Sigmoid colon (tissue), 4 donors: ENCODE measurements at regions not wholly inside any gene's neighbourhood (a gene's known extent, or its start where the extent isn't known, plus 50 kb on each side); places are given as distances from the start of the nearest gene placed in this dataset.

ENCODE experiments used
- CTCF ChIP-seq, 4 experiments: fragments of 450-650 bp in 3 of 4; fragments of 200-600 bp in 1 of 4; IDR thresholded peaks; one replicate each; pipeline ENCODE4 v1.5.1; 2016 to 2019; ENCODE audit warnings: antibody characterized with exemption in 4 of 4, mild to moderate bottlenecking in 3 of 4, moderate library complexity in 2 of 4
- EP300 ChIP-seq, 4 donors: sonication (generic); formaldehyde crosslinking; IDR thresholded peaks; one replicate each; pipeline ENCODE4 v1.6.1; 2017; ENCODE audit warnings: antibody characterized with exemption in 4 of 4
- POLR2A ChIP-seq, 2 donors: fragments of 450-650 bp; IDR thresholded peaks; one replicate each; pipeline ENCODE4 v1.6.1; 2016; ENCODE audit warnings: antibody characterized with exemption in 2 of 2, mild to moderate bottlenecking in 2 of 2, moderate library complexity in 2 of 2
- POLR2AphosphoS5 ChIP-seq, 4 donors: sonication (generic); formaldehyde crosslinking; IDR thresholded peaks; one replicate each; pipeline ENCODE4 v1.6.1; 2017; ENCODE audit warnings: antibody characterized with exemption in 4 of 4

DNA sequence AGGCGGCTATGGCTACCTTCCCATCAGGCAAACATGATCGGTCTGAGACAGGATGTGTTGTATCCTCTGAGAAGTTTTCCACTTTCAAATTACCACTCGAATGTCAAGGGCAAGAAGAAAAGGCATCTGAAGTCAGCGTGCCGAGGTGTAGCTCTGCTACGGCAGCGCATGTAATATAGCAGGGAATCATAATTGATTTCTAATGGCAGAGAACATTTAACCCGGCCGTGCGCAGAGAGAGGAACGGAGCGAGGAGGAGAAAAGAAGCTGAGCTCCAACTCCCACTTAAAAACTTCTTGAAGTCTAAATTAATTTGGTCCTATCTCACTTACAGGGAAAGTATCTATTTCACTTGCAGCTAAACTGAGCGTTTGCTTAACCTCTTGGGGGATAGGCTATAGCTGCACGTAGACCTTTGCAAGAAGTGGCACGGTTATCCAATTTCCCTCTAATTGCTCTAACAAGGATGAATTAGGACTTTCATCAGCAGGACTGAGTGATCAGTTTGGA is 137.3 kb upstream of the KIRREL3 start:
- no peak for TF ChIP-seq EP300 (IDR thresholded peaks at IDR 0.05)
- TF ChIP-seq POLR2AphosphoS5 (IDR thresholded peaks at IDR 0.05) = no peak
- no peak for TF ChIP-seq CTCF (IDR thresholded peaks at IDR 0.05)
- TF ChIP-seq POLR2A (IDR thresholded peaks at IDR 0.05) = no peak
